H1 (cell line): ENCODE measurements at regions not wholly inside any gene's neighbourhood (a gene's known extent, or its start where the extent isn't known, plus 50 kb on each side); places are given as distances from the start of the nearest gene placed in this dataset.
A peak's percentile ranks its signal among the peaks of the same experiment; 100 is the strongest.

Experiments
- CTCF ChIA-PET: fragments of 300-600 bp; sonication (Branson Sonifier 250); formaldehyde crosslinking; loops from one replicate; lab custom pipeline; 2021; ENCODE audit not compliant: partially characterized antibody; lab: Charles Lee
- POLR2A ChIA-PET: fragments of 300-600 bp; sonication (Branson Sonifier 250); formaldehyde crosslinking; loops from one replicate; lab custom pipeline; 2021; ENCODE audit warnings: inconsistent platforms; ENCODE audit not compliant: partially characterized antibody; lab: Charles Lee
- DNase-seq, 2 experiments: peaks; one replicate each; pipeline versions ENCODE4 v3.0.0 to v3.0.0-alpha.2; 2010 to 2022; ENCODE audit warnings: low spot score in 2 of 2, low read depth in 1 of 2, mixed read lengths in 1 of 2
- FAIRE-seq: peaks from 2 replicates; lab custom pipeline; 2011; peaks lifted over from hg19 to GRCh38; lab: Jason Lieb, UNC
- H2AFZ ChIP-seq: 2 replicates; pipeline ENCODE4 v1.8.1; 2012; ENCODE audit warnings: low read length, inconsistent platforms
- H2AK5ac ChIP-seq: 2 replicates; pipeline ENCODE4 v1.6.1; 2013; ENCODE audit warnings: low read depth, low read length
- H2BK120ac ChIP-seq: replicated peaks from 2 replicates; pipeline ENCODE3; 2013; ENCODE audit warnings: low read depth, low read length, inconsistent platforms
- H2BK12ac ChIP-seq: 2 replicates; pipeline ENCODE4 v1.6.1; 2013; ENCODE audit warnings: low read depth, low read length
- H2BK15ac ChIP-seq: 2 replicates; pipeline ENCODE4 v1.6.1; 2013; ENCODE audit warnings: low read length
- H2BK20ac ChIP-seq: 2 replicates; pipeline ENCODE4 v1.6.1; 2013; ENCODE audit warnings: low read length
- H2BK5ac ChIP-seq: 2 replicates; pipeline ENCODE4 v1.6.1; 2013; ENCODE audit warnings: low read depth, low read length
- H3K14ac ChIP-seq: 2 replicates; pipeline ENCODE4 v1.6.1; 2013; ENCODE audit warnings: inconsistent platforms; ENCODE audit not compliant: insufficient read length
- H3K18ac ChIP-seq: 2 replicates; pipeline ENCODE4 v1.6.1; 2013; ENCODE audit warnings: low read length; ENCODE audit errors: extremely low read depth
- H3K23ac ChIP-seq: 2 replicates; pipeline ENCODE4 v1.6.1; 2013; ENCODE audit warnings: inconsistent platforms; ENCODE audit not compliant: insufficient read length
- H3K23me2 ChIP-seq: 2 replicates; pipeline ENCODE4 v1.6.1; 2013; ENCODE audit warnings: low read depth, low read length
- H3K27ac ChIP-seq: 2 replicates; pipeline ENCODE4 v1.6.1; 2011; ENCODE audit warnings: low read depth, low read length, inconsistent platforms
- H3K27me3 ChIP-seq, 4 experiments: replicated peaks in 1 of 4; 1 replicate in 1 of 4; 2 replicates in 3 of 4; pipeline versions ENCODE4 v1.6.1 to v1.8.1; 2011 to 2013; ENCODE audit warnings: low read length in 3 of 4, mild to moderate bottlenecking in 3 of 4, inconsistent platforms in 2 of 4, mixed read lengths in 2 of 4, moderate library complexity in 1 of 4; ENCODE audit not compliant: control insufficient read depth in 3 of 4, insufficient read depth in 3 of 4; ENCODE audit errors: extremely low read depth in 1 of 4
- H3K36me3 ChIP-seq, 4 experiments: 2 replicates each; pipeline versions ENCODE4 v1.6.1 to v1.8.1; 2011 to 2013; ENCODE audit warnings: mild to moderate bottlenecking in 4 of 4, low read length in 3 of 4, moderate library complexity in 2 of 4, control low read depth in 1 of 4, inconsistent platforms in 1 of 4; ENCODE audit not compliant: insufficient read depth in 4 of 4, control insufficient read depth in 2 of 4
- H3K4ac ChIP-seq: replicated peaks from 2 replicates; pipeline ENCODE3; 2013; ENCODE audit warnings: low read length, low read depth, mixed read lengths, inconsistent platforms; ENCODE audit not compliant: insufficient read length
- H3K4me1 ChIP-seq, 4 experiments: replicated peaks in 1 of 4; 1 replicate in 1 of 4; 2 replicates in 3 of 4; pipeline versions ENCODE4 v1.6.1 to v1.8.1; 2011 to 2013; ENCODE audit warnings: low read length in 3 of 4, inconsistent platforms in 2 of 4, mixed read lengths in 1 of 4; ENCODE audit not compliant: insufficient read depth in 4 of 4, control insufficient read depth in 3 of 4
- H3K4me2 ChIP-seq, 2 experiments: 2 replicates each; pipeline versions ENCODE4 v1.6.1 to v1.8.1; 2011 to 2013; ENCODE audit warnings: low read depth in 2 of 2, low read length in 2 of 2, control low read depth in 1 of 2, inconsistent platforms in 1 of 2, mild to moderate bottlenecking in 1 of 2; ENCODE audit not compliant: insufficient read depth in 1 of 2
- H3K4me3 ChIP-seq, 4 experiments: fragments of 200-600, 300-600 bp in 1 of 4; sonication (generic), shearing (Covaris generic), sonication (Bioruptor Twin) in 1 of 4; 2 replicates each; pipeline versions ENCODE4 v1.5.1 to v1.8.1; 2011 to 2016; ENCODE audit warnings: low read length in 4 of 4, low read depth in 3 of 4, control low read depth in 2 of 4, inconsistent platforms in 2 of 4, mild to moderate bottlenecking in 2 of 4, mixed read lengths in 1 of 4, moderate library complexity in 1 of 4; ENCODE audit not compliant: insufficient read depth in 2 of 4; ENCODE audit errors: extremely low read depth in 1 of 4
- H3K56ac ChIP-seq: replicated peaks from 2 replicates; pipeline ENCODE3; 2013; ENCODE audit warnings: low read depth, mild to moderate bottlenecking, mixed read lengths, low read length, inconsistent platforms; ENCODE audit not compliant: insufficient read length
- H3K79me1 ChIP-seq: 2 replicates; pipeline ENCODE4 v1.6.1; 2013; ENCODE audit warnings: low read depth, low read length, control low read depth
- H3K79me2 ChIP-seq, 2 experiments: 2 replicates each; pipeline versions ENCODE4 v1.6.1 to v1.8.1; 2012 to 2013; ENCODE audit warnings: low read length in 2 of 2, mild to moderate bottlenecking in 2 of 2, inconsistent platforms in 1 of 2; ENCODE audit not compliant: insufficient read depth in 2 of 2, control insufficient read depth in 1 of 2
- H3K9ac ChIP-seq, 4 experiments: replicated peaks in 1 of 4; 1 replicate in 1 of 4; 2 replicates in 3 of 4; pipeline versions ENCODE4 v1.6.1 to v1.8.1; 2011 to 2013; ENCODE audit warnings: low read depth in 3 of 4, low read length in 3 of 4, control low read depth in 2 of 4, mild to moderate bottlenecking in 2 of 4, moderate library complexity in 2 of 4, inconsistent platforms in 1 of 4; ENCODE audit errors: extremely low read depth in 1 of 4
- H3K9me3 ChIP-seq, 2 experiments: 2 replicates each; pipeline versions ENCODE4 v1.6.1 to v1.8.1; 2012 to 2013; ENCODE audit warnings: mild to moderate bottlenecking in 2 of 2, moderate library complexity in 2 of 2, control low read depth in 1 of 2, inconsistent platforms in 1 of 2, low read depth in 1 of 2, low read length in 1 of 2, mixed read lengths in 1 of 2; ENCODE audit not compliant: insufficient read depth in 2 of 2
- H4K20me1 ChIP-seq, 2 experiments: replicated peaks in 1 of 2; 2 replicates each; pipeline versions ENCODE3 to v1.8.1; 2011 to 2013; ENCODE audit warnings: inconsistent platforms in 2 of 2, low read length in 2 of 2, mild to moderate bottlenecking in 1 of 2; ENCODE audit not compliant: insufficient read depth in 2 of 2, control insufficient read depth in 1 of 2
- H4K5ac ChIP-seq: 2 replicates; pipeline ENCODE4 v1.6.1; 2013; ENCODE audit warnings: low read length, low read depth, mixed read lengths, inconsistent platforms; ENCODE audit not compliant: insufficient read length
- H4K8ac ChIP-seq: 2 replicates; pipeline ENCODE4 v1.8.0; 2013; ENCODE audit warnings: mild to moderate bottlenecking, moderate library complexity, low read length, inconsistent platforms; ENCODE audit not compliant: insufficient read depth; ENCODE audit errors: extremely low read depth
- H4K91ac ChIP-seq: replicated peaks from 2 replicates; pipeline ENCODE3; 2013; ENCODE audit warnings: low read length, mixed read lengths, inconsistent platforms; ENCODE audit not compliant: insufficient read length
- EP300 ChIP-seq, 2 experiments: IDR thresholded peaks; 1 replicate in 1 of 2; 2 replicates in 1 of 2; pipeline ENCODE4 v1.6.1; 2011 to 2012; ENCODE audit warnings: low read depth in 2 of 2, low read length in 2 of 2, mild to moderate bottlenecking in 2 of 2, borderline replicate concordance in 1 of 2, inconsistent platforms in 1 of 2, moderate library complexity in 1 of 2
- KDM4A ChIP-seq: IDR thresholded peaks from one replicate; pipeline ENCODE4 v1.7.1; 2012; ENCODE audit warnings: low read depth, mild to moderate bottlenecking, moderate library complexity, low read length, inconsistent platforms; ENCODE audit not compliant: severe bottlenecking
- POLR2A ChIP-seq, 2 experiments: IDR thresholded peaks; 1 replicate in 1 of 2; 2 replicates in 1 of 2; pipeline ENCODE4 v1.6.1; 2011; ENCODE audit warnings: low read depth in 2 of 2, low read length in 2 of 2, mild to moderate bottlenecking in 2 of 2; ENCODE audit errors: control extremely low read depth in 1 of 2
- RXRA ChIP-seq: IDR thresholded peaks from 2 replicates; pipeline ENCODE4 v1.6.1; 2011; ENCODE audit warnings: low read depth, mild to moderate bottlenecking, low read length, moderate library complexity; ENCODE audit not compliant: insufficient read depth
- SP1 ChIP-seq: IDR thresholded peaks from 2 replicates; pipeline ENCODE4 v1.6.1; 2011; ENCODE audit warnings: low read depth, low read length
- TCF12 ChIP-seq: IDR thresholded peaks from 2 replicates; pipeline ENCODE4 v1.6.1; 2011; ENCODE audit warnings: low read depth, mild to moderate bottlenecking, low read length
- TEAD4 ChIP-seq: IDR thresholded peaks from 2 replicates; pipeline ENCODE4 v1.6.1; 2012; ENCODE audit warnings: low read depth, low read length, inconsistent platforms, mixed read lengths
- WGBS, 2 experiments: shearing (Covaris generic) in 1 of 2; methylation state at CpG; one replicate each; pipeline versions ENCODE4 v1.1.6 to v1.1.7; 2013 to 2015; ENCODE audit warnings: low lambda C conversion rate in 2 of 2, mixed read lengths in 2 of 2, inconsistent platforms in 1 of 2, low coverage in 1 of 2, missing lambda C conversion rate in 1 of 2; ENCODE audit not compliant: insufficient replicate concordance in 2 of 2, insufficient coverage in 1 of 2, insufficient read length in 1 of 2; ENCODE audit errors: extremely low coverage in 1 of 2, missing lambda C conversion rate in 1 of 2; 5-methylcytosine and 5-hydroxymethylcytosine counted together

DNA sequence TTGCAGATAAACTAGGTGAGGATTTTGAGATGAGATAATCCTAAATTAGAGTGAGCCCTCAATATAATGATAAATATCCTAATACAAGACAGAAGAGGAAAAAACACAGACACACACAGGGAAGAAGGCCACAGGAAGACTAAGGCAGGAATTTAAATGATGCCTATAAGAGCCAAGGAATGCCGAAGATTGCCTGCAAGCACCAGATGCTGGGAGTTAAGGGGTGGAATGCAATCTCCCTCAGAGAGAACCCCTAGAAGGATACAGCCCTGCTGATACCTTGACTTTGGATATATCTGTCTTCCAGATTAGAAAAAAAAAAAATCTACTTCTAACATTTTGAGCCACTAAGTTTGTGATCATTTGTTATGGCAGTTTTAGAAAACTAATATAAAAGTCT is 299.7 kb upstream of the PRMT6 start:
- Histone ChIP-seq H4K5ac (no peak overlapping the region), H3K4me2 (no peak overlapping the region), H3K4me1 (0 out of 7 replicates have a peak, but pooled peaks cover 0 to 2% (median 0%) of the 10 kb centered on the region in 4 experiments), H3K79me2 (no peaks in the 10 kb centered on the region), H3K56ac (no peak overlapping the region), H3K9me3 (no peaks in the 10 kb centered on the region), H4K91ac (no peak overlapping the region), H2BK5ac (no peak overlapping the region), H3K27ac (no peak overlapping the region), H2BK20ac (no peak overlapping the region), H3K23me2 (no peaks in the 10 kb centered on the region), H3K36me3 (no peaks in the 10 kb centered on the region), H3K79me1 (no peaks in the 10 kb centered on the region)
- FAIRE-seq (no peak), DNase-seq (no peak)
- CTCF ChIA-PET: no interaction called here
- TF ChIP-seq TEAD4 (peak; percentile 87), RXRA (no peak), KDM4A (no peak), TCF12 (no peak), EP300 (IDR thresholded peaks at IDR 0.05; ENCODE audit: borderline replicate concordance in 1 of 2, low read depth in 2 of 2, low read length in 2 of 2) (no peak), SP1 (no peak), POLR2A (IDR thresholded peaks at IDR 0.05; ENCODE audit: control extremely low read depth in 1 of 2, low read depth in 2 of 2, low read length in 2 of 2) (no peak)
- TF ChIP-seq, all 59 proteins: peak for 1
- POLR2A ChIA-PET: no interaction called here
- Histone ChIP-seq H3K27me3 (no peaks in the 10 kb centered on the region), H3K23ac (no peak overlapping the region), H2BK120ac (no peak overlapping the region), H2BK15ac (no peak overlapping the region), H4K8ac (no peak overlapping the region), H2AFZ (no peak overlapping the region), H3K18ac (no peak overlapping the region), H2BK12ac (no peak overlapping the region), H4K20me1 (no peaks in the 10 kb centered on the region), H3K14ac (no peak overlapping the region), H3K4ac (no peak overlapping the region), H2AK5ac (no peak overlapping the region), H3K4me3 (no peak overlapping the region), H3K9ac (no peak overlapping the region)
- 92% methylated on average over 1 of the region's 1 CpG; no CpG with 5 or more reads in 1 of the 2 experiments for WGBS, 2 experiments
